Superior temporal gyrus (tissue), 1 donor: ENCODE measurements at regions not wholly inside any gene's neighbourhood (a gene's known extent, or its start where the extent isn't known, plus 50 kb on each side); places are given as distances from the start of the nearest gene placed in this dataset.

Experiments
- DNase-seq: peaks from one replicate; pipeline ENCODE4 v3.0.0-alpha.2; 2016; ENCODE audit errors: extremely low spot score

DNA sequence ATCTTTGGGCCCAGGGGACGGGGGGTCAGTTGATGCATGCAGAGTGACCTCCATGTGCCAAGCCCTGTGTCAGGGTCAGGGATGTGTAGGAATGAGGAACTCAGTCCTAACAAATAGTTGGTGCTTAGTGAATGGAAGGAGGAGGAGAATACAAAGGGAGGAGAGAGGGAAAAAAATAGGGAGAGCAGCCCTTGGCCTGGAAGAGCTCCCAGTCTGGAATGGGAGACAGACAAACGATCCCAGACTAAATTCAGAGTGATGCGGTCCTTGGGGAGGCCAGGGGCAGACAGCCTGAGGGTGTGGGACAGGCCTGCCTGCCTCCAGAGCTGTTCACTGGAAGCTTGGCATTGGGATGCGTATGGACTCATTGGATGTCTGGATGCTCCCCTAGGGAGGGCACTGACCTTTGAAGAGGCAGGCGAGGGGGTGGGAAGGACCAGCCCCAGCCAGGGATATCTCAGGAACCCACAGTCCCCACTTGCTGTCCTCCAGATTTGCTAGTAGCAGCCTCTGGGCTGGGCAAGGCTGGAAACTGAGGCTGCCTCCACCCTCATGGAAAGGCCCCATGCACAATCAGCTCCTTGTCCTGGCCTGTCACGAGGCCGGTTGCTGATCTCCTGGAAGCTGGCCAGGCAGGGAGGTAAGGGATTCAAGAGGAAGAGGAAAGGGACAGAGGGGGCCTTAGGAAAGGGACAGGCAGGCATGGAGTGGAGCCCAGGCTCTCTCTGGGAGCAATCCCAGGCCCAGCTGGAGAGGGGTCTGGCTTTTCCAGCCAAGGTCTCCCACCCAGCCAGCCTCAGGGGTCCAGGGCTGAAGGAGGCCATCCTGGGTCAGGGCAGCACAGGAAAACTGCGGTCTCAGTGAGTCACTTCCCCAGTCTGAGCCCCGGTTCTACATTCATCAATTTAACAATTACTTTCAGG lies 69.0 kb upstream of the GGTA1 start:
- no peak for DNase-seq

DNA sequence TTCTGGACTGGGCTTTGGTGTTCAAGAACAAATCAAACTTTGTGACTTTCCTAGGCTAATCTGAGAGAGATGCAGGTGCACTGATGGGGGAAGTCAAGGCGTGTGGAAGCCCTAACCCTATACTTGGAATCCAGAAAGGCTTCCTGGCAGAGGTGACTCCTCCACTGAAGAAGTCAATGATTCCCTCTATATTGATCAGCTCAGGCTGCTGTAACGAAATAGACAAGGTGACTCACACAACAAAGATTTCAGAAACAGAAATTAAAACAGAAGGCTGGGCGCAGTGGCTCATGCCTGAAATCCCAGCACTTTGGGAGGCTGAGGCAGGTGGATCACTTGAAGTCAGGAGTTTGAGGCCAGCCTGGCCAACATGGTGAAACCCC lies 69.6 kb upstream of the GGTA1 start:
- no peak for DNase-seq

- DNase-seq = no peak
Observed at GRCh38 chr9:121572581-121572980, 72.9 kb upstream of the GGTA1 start.

- no peak for DNase-seq
Observed at GRCh38 chr9:121573717-121574485, 74.3 kb upstream of the GGTA1 start.

- no peak for DNase-seq
Observed at GRCh38 chr9:121574774-121575519, 75.3 kb upstream of the GGTA1 start.

DNA sequence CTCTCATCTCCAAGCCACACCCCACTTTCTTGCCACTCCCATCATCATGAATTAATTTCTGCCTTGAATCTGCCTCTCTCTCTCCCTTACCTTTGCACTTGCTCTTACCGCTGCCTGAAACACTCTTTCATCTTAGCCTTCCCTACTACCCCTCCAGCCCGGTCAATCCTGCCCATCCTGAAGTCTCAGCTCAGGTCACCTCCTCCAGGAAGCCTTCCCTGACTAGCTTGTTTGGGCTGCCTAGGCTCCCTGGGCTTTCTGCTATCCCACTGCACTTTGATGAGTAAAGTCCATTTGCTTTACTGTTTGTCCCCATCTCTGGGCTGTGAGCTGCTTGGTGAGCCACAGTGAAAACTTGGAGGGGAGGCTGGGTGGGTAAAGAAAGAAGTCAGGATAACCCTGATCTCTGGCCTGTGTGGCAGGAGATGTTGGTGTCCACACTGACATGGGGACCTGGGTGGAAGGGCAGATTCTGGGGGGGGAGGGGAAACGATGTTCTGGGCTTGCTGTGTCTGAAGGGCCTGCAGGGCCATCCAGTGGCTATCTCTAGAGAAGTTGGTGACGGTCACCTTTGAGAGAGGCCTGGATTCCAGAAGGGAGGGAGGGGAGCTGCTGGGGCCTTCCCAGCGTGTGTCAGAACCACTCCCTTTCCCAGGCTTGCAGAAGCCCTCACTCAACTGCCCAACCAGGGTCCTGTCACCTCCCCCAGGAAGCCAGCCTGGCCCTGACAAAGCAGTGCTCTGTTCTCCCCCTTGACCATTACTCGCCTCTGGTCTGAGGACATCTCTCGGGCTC lies 75.0 kb upstream of the DAB2IP start:
- no peak for DNase-seq

DNA sequence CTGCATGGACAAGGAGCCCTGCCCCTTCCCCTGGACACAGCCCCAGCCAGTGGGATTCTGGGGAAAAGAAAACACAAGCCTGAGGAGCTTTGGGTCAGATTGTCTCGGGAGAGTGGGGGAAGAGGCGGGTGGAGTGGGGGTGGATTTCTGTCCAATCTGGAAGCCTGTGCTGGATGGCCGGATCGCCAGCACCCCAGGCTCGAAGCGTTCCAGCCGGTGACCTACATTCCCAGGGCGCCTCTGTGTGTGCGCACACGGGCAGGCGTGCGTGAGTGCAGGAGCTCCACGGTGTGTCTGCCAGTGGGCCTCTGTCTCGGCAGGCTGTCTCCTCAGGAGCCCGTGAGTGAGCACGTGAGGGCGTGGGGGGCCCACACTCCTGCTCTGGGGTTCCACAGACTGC lies 74.3 kb upstream of the DAB2IP start:
- DNase-seq = no peak

GRCh38 chr9:121577572-121577971 lies 73.9 kb upstream of the DAB2IP start:
- DNase-seq = no peak

DNA sequence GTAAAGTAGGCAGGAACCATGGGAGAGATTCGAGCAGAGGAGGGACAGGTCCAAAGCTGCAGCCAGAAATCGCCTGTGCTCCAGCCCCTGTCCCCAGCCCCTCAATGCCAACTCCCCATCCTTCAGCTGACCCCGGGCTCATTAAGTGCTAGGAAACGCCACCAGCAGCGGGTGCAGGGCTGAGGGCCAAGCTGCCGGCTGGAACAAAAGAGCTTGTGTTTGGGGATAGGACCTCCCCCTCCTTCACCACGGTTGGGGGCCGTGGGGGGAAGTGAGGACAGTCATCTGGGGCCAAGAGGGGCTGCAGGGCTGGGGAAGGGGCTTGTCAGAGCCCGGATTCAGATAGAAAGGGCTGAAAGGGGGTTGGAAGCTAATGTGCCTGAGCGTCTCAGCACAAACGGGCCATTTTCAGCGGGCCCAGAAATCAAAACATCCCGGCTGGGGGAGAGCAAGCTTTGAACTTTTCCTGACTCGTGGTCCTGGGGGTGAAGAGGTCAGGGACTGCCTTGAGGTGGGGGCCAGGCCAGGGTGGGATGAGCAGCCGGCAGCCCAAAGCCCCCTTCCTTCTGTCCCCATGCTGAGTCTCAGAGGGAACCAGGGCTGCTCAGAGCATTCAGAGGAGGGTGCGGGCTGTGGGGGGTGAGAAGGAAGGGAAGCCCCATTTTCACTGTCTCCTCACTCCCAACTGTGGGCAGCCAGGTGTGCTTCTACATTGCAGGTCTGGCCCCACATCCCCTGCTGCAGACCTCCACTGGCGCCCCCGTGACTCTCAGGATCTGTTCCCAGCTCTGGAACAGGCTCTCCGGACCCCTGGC lies 69.4 kb upstream of the DAB2IP start:
- DNase-seq = peak; percentile 74

DNA sequence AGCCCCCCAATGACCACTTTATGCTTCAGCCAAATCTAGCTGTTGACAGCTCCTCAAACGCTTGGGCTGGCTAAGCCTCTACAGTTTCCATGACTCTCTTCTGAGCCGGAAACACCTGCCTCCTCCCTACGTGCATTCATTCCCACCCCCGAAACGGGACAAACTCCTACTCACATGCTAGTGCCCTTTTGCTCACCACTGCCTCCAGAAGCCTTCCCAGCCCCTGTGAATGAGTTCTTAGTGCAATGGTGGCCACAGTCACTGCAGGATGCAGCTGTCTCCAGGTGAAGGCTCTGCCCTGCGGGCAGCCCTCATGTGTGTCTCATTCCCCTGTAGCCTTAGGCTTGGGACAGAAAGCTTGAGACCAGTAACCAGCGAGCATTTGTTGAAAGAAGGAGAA lies 68.8 kb upstream of the DAB2IP start:
- DNase-seq = no peak

- no peak for DNase-seq
Observed at GRCh38 chr9:121584421-121584820, 67.0 kb upstream of the DAB2IP start.

- DNase-seq = no peak
Observed at GRCh38 chr9:121587863-121588262, 63.6 kb upstream of the DAB2IP start.

- no peak for DNase-seq
Observed at GRCh38 chr9:121589986-121590385, 61.4 kb upstream of the DAB2IP start.

DNA sequence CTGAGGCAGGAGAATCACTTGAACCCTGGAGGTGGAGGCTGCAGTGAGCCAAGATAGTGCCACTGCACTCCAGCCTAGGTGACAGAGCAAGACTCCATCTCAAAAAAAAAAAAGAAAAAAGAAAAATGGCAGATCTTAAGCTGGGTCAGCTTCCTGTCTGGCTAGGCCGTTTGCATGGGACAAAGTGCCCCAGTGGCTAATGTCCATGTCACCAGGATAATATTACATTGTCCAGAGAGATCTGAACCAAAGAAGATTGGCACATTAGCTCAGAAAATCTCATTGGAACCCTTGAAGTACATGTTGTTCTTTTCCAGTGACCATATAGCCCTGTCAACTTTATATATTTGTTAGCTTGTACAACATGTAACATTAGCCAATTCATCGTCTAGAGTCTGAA lies 59.2 kb upstream of the DAB2IP start:
- no peak for DNase-seq

GRCh38 chr9:121593066-121593465 lies 58.4 kb upstream of the DAB2IP start:
- DNase-seq = no peak

GRCh38 chr9:121596515-121596914 lies 54.9 kb upstream of the DAB2IP start:
- no peak for DNase-seq

- no peak for DNase-seq
Observed at GRCh38 chr9:121597698-121598166, 53.7 kb upstream of the DAB2IP start.

GRCh38 chr9:121598167-121598964 lies 53.1 kb upstream of the DAB2IP start:
- no peak for DNase-seq
